ENCODE measurements at regions not wholly inside any gene's neighbourhood (a gene's known extent, or its start where the extent isn't known, plus 50 kb on each side); places are given as distances from the start of the nearest gene placed in this dataset.

GRCh38 chr18:66769375-66769774 is 165.5 kb upstream of the CDH19 start:
- Histone ChIP-seq H3K36me3 (ENCODE audit: control insufficient read depth in 2 of 2, extremely low read depth in 1 of 2, insufficient read depth in 1 of 2, low read length in 1 of 2) (no peaks in the 10 kb centered on the region), H3K27ac (ENCODE audit: low read length) (no peak overlapping the region), H3K27me3 (replicated peaks in 1 of 2; ENCODE audit: control insufficient read depth in 2 of 2, extremely low read depth in 1 of 2, insufficient read depth in 2 of 2, low read length in 1 of 2) (no peaks in the 10 kb centered on the region), H3K9me3 (no peaks in the 10 kb centered on the region), H3K4me3 (ENCODE audit: control insufficient read depth in 1 of 2, extremely low read depth in 1 of 2, low read length in 1 of 2) (no peak overlapping the region), H3K4me1 (ENCODE audit: control insufficient read depth in 1 of 2, extremely low read depth in 1 of 2, insufficient read depth in 2 of 2, low read length in 2 of 2) (no peaks in the 10 kb centered on the region)
- POLR2A ChIA-PET: no interaction called here
- peaks cover 0 to 16% (median 5%) of the 10 kb centered on the region in 3 donors for H3K9me3 Mint-ChIP-seq
- CTCF ChIA-PET: no interaction called here
- 62% methylated on average over 2 of the region's 4 CpGs for WGBS (ENCODE audit: insufficient coverage)
- no peak for DNase-seq
- no peak overlapping the region for H3K27ac Mint-ChIP-seq
- ATAC-seq (replicated peaks in 1 of 4): no peak
- no peaks in the 10 kb centered on the region for H3K36me3 Mint-ChIP-seq
- H3K27me3 Mint-ChIP-seq: no peaks in the 10 kb centered on the region
- no peak overlapping the region for H3K4me3 Mint-ChIP-seq
- no peaks in the 10 kb centered on the region for H3K4me1 Mint-ChIP-seq

- POLR2A ChIA-PET: no interaction called here
- H3K27ac ChIP-seq (ENCODE audit: low read length): no peak overlapping the region
- H3K27me3 ChIP-seq (replicated peaks in 1 of 2; ENCODE audit: control insufficient read depth in 2 of 2, extremely low read depth in 1 of 2, insufficient read depth in 2 of 2, low read length in 1 of 2): no peaks in the 10 kb centered on the region
- Mint-ChIP-seq H3K4me3 (no peak overlapping the region), H3K27ac (no peak overlapping the region), H3K9me3 (peaks cover 0 to 6% (median 2%) of the 10 kb centered on the region in 3 donors), H3K27me3 (no peaks in the 10 kb centered on the region), H3K36me3 (no peaks in the 10 kb centered on the region), H3K4me1 (no peaks in the 10 kb centered on the region)
- no CpG with 5 or more reads among the region's 4 CpGs for WGBS (ENCODE audit: insufficient coverage)
- DNase-seq (no peak), ATAC-seq (replicated peaks in 1 of 4) (no peak)
- CTCF ChIA-PET: no interaction called here
- H3K36me3 ChIP-seq (ENCODE audit: control insufficient read depth in 2 of 2, extremely low read depth in 1 of 2, insufficient read depth in 1 of 2, low read length in 1 of 2): no peaks in the 10 kb centered on the region
- no peaks in the 10 kb centered on the region for H3K9me3 ChIP-seq
- no peaks in the 10 kb centered on the region for H3K4me1 ChIP-seq (ENCODE audit: control insufficient read depth in 1 of 2, extremely low read depth in 1 of 2, insufficient read depth in 2 of 2, low read length in 2 of 2)
- H3K4me3 ChIP-seq (ENCODE audit: control insufficient read depth in 1 of 2, extremely low read depth in 1 of 2, low read length in 1 of 2): no peak overlapping the region
Measured at GRCh38 chr18:66764230-66764629, 160.3 kb upstream of the CDH19 start.

DNA sequence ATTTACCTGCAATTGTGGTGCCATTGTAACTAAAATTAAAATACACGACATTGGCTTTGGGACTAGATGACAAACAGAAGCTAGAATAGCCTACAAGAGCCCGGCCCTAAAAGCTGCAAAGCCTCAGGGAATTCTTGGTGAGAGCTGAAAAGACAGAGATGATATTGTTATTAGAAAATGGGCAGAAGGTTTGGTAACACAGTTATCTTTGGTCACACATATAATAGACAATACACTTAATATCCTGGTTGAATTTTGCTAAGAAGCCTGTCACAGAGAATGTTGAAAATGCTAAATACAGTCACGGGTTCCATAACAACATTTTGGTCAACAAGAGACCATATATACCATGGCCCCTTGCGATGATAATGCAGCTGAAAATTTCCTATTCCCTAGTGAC is 157.3 kb upstream of the CDH19 start:
- Mint-ChIP-seq H3K27ac (no peak overlapping the region), H3K4me1 (no peaks in the 10 kb centered on the region), H3K4me3 (no peak overlapping the region), H3K27me3 (no peaks in the 10 kb centered on the region), H3K36me3 (no peaks in the 10 kb centered on the region), H3K9me3 (peaks cover 0 to 8% (median 0%) of the 10 kb centered on the region in 3 donors)
- no peak overlapping the region for H3K4me3 ChIP-seq (ENCODE audit: control insufficient read depth in 1 of 2, extremely low read depth in 1 of 2, low read length in 1 of 2)
- H3K4me1 ChIP-seq (ENCODE audit: control insufficient read depth in 1 of 2, extremely low read depth in 1 of 2, insufficient read depth in 2 of 2, low read length in 2 of 2): no peaks in the 10 kb centered on the region
- no CpG with 5 or more reads among the region's 4 CpGs for WGBS (ENCODE audit: insufficient coverage)
- CTCF ChIA-PET: no interaction called here
- no peaks in the 10 kb centered on the region for H3K36me3 ChIP-seq (ENCODE audit: control insufficient read depth in 2 of 2, extremely low read depth in 1 of 2, insufficient read depth in 1 of 2, low read length in 1 of 2)
- no peak overlapping the region for H3K27ac ChIP-seq (ENCODE audit: low read length)
- H3K27me3 ChIP-seq (replicated peaks in 1 of 2; ENCODE audit: control insufficient read depth in 2 of 2, extremely low read depth in 1 of 2, insufficient read depth in 2 of 2, low read length in 1 of 2): no peaks in the 10 kb centered on the region
- no peak for DNase-seq
- no peaks in the 10 kb centered on the region for H3K9me3 ChIP-seq
- POLR2A ChIA-PET: no interaction called here
- ATAC-seq (replicated peaks in 1 of 4): no peak

- ATAC-seq (replicated peaks in 1 of 4) (no peak), DNase-seq (no peak)
- WGBS (ENCODE audit: insufficient coverage): no CpG with 5 or more reads among the region's 4 CpGs
- ChIA-PET CTCF (no interaction called here), POLR2A (no interaction called here)
- peaks cover 0 to 8% (median 0%) of the 10 kb centered on the region in 3 donors for H3K9me3 Mint-ChIP-seq
- no peaks in the 10 kb centered on the region for H3K27me3 ChIP-seq (replicated peaks in 1 of 2; ENCODE audit: control insufficient read depth in 2 of 2, extremely low read depth in 1 of 2, insufficient read depth in 2 of 2, low read length in 1 of 2)
- no peak overlapping the region for H3K27ac ChIP-seq (ENCODE audit: low read length)
- H3K4me3 Mint-ChIP-seq: no peak overlapping the region
- no peaks in the 10 kb centered on the region for H3K36me3 ChIP-seq (ENCODE audit: control insufficient read depth in 2 of 2, extremely low read depth in 1 of 2, insufficient read depth in 1 of 2, low read length in 1 of 2)
- no peaks in the 10 kb centered on the region for H3K27me3 Mint-ChIP-seq
- H3K36me3 Mint-ChIP-seq: no peaks in the 10 kb centered on the region
- no peak overlapping the region for H3K4me3 ChIP-seq (ENCODE audit: control insufficient read depth in 1 of 2, extremely low read depth in 1 of 2, low read length in 1 of 2)
- no peaks in the 10 kb centered on the region for H3K4me1 ChIP-seq (ENCODE audit: control insufficient read depth in 1 of 2, extremely low read depth in 1 of 2, insufficient read depth in 2 of 2, low read length in 2 of 2)
- no peak overlapping the region for H3K27ac Mint-ChIP-seq
- no peaks in the 10 kb centered on the region for H3K4me1 Mint-ChIP-seq
- no peaks in the 10 kb centered on the region for H3K9me3 ChIP-seq
Measured at GRCh38 chr18:66760559-66760958, 156.7 kb upstream of the CDH19 start.

- 80% methylated on average over 1 of the region's 6 CpGs for WGBS (ENCODE audit: insufficient coverage)
- Mint-ChIP-seq H3K27me3 (no peaks in the 10 kb centered on the region), H3K4me3 (no peak overlapping the region), H3K4me1 (no peaks in the 10 kb centered on the region), H3K36me3 (no peaks in the 10 kb centered on the region), H3K9me3 (peaks cover 0 to 8% (median 0%) of the 10 kb centered on the region in 3 donors), H3K27ac (no peak overlapping the region)
- CTCF ChIA-PET: no interaction called here
- ATAC-seq (replicated peaks in 1 of 4) (no peak), DNase-seq (no peak)
- POLR2A ChIA-PET: no interaction called here
- no peak overlapping the region for H3K4me3 ChIP-seq (ENCODE audit: control insufficient read depth in 1 of 2, extremely low read depth in 1 of 2, low read length in 1 of 2)
- no peaks in the 10 kb centered on the region for H3K27me3 ChIP-seq (replicated peaks in 1 of 2; ENCODE audit: control insufficient read depth in 2 of 2, extremely low read depth in 1 of 2, insufficient read depth in 2 of 2, low read length in 1 of 2)
- no peaks in the 10 kb centered on the region for H3K4me1 ChIP-seq (ENCODE audit: control insufficient read depth in 1 of 2, extremely low read depth in 1 of 2, insufficient read depth in 2 of 2, low read length in 2 of 2)
- no peaks in the 10 kb centered on the region for H3K9me3 ChIP-seq
- H3K27ac ChIP-seq (ENCODE audit: low read length): no peak overlapping the region
- no peaks in the 10 kb centered on the region for H3K36me3 ChIP-seq (ENCODE audit: control insufficient read depth in 2 of 2, extremely low read depth in 1 of 2, insufficient read depth in 1 of 2, low read length in 1 of 2)
Measured at GRCh38 chr18:66759050-66759828, 155.3 kb upstream of the CDH19 start.

GRCh38 chr18:66757946-66758345 is 154.1 kb upstream of the CDH19 start:
- no peaks in the 10 kb centered on the region for H3K4me1 Mint-ChIP-seq
- 67% methylated on average over 1 of the region's 4 CpGs for WGBS (ENCODE audit: insufficient coverage)
- POLR2A ChIA-PET: no interaction called here

GRCh38 chr18:66754335-66754734 is 150.4 kb upstream of the CDH19 start:
- no peaks in the 10 kb centered on the region for H3K27me3 Mint-ChIP-seq
- H3K4me3 Mint-ChIP-seq: no peak overlapping the region
- Histone ChIP-seq H3K27ac (ENCODE audit: low read length) (no peak overlapping the region), H3K4me3 (ENCODE audit: control insufficient read depth in 1 of 2, extremely low read depth in 1 of 2, low read length in 1 of 2) (no peak overlapping the region), H3K4me1 (ENCODE audit: control insufficient read depth in 1 of 2, extremely low read depth in 1 of 2, insufficient read depth in 2 of 2, low read length in 2 of 2) (no peaks in the 10 kb centered on the region), H3K27me3 (replicated peaks in 1 of 2; ENCODE audit: control insufficient read depth in 2 of 2, extremely low read depth in 1 of 2, insufficient read depth in 2 of 2, low read length in 1 of 2) (no peaks in the 10 kb centered on the region), H3K9me3 (no peaks in the 10 kb centered on the region), H3K36me3 (ENCODE audit: control insufficient read depth in 2 of 2, extremely low read depth in 1 of 2, insufficient read depth in 1 of 2, low read length in 1 of 2) (no peaks in the 10 kb centered on the region)
- POLR2A ChIA-PET: no interaction called here
- no peak overlapping the region for H3K27ac Mint-ChIP-seq
- no CpG with 5 or more reads among the region's 1 CpG for WGBS (ENCODE audit: insufficient coverage)
- CTCF ChIA-PET: no interaction called here
- no peak for DNase-seq
- no peaks in the 10 kb centered on the region for H3K36me3 Mint-ChIP-seq
- peaks cover 0 to 8% (median 3%) of the 10 kb centered on the region in 3 donors for H3K9me3 Mint-ChIP-seq
- no peaks in the 10 kb centered on the region for H3K4me1 Mint-ChIP-seq
- ATAC-seq (replicated peaks in 1 of 4): no peak

More at GRCh38 chr18:66757946-66758345, 154.1 kb upstream of the CDH19 start:
- H3K27me3 ChIP-seq (replicated peaks in 1 of 2; ENCODE audit: control insufficient read depth in 2 of 2, extremely low read depth in 1 of 2, insufficient read depth in 2 of 2, low read length in 1 of 2): no peaks in the 10 kb centered on the region
- no peak overlapping the region for H3K4me3 ChIP-seq (ENCODE audit: control insufficient read depth in 1 of 2, extremely low read depth in 1 of 2, low read length in 1 of 2)
- ATAC-seq (replicated peaks in 1 of 4) (no peak), DNase-seq (no peak)
- H3K4me3 Mint-ChIP-seq: no peak overlapping the region
- H3K9me3 Mint-ChIP-seq: peaks cover 0 to 8% (median 3%) of the 10 kb centered on the region in 3 donors
- H3K27ac Mint-ChIP-seq: no peak overlapping the region
- CTCF ChIA-PET: no interaction called here
- no peaks in the 10 kb centered on the region for H3K36me3 Mint-ChIP-seq
- H3K36me3 ChIP-seq (ENCODE audit: control insufficient read depth in 2 of 2, extremely low read depth in 1 of 2, insufficient read depth in 1 of 2, low read length in 1 of 2): no peaks in the 10 kb centered on the region
- no peaks in the 10 kb centered on the region for H3K4me1 ChIP-seq (ENCODE audit: control insufficient read depth in 1 of 2, extremely low read depth in 1 of 2, insufficient read depth in 2 of 2, low read length in 2 of 2)
- H3K9me3 ChIP-seq: no peaks in the 10 kb centered on the region
- H3K27ac ChIP-seq (ENCODE audit: low read length): no peak overlapping the region
- no peaks in the 10 kb centered on the region for H3K27me3 Mint-ChIP-seq

Data from T-cell (primary cell).